H1 (cell line): ENCODE measurements at regions not wholly inside any gene's neighbourhood (a gene's known extent, or its start where the extent isn't known, plus 50 kb on each side); places are given as distances from the start of the nearest gene placed in this dataset.

Source experiments
- CTCF ChIA-PET: fragments of 300-600 bp; sonication (Branson Sonifier 250); formaldehyde crosslinking; loops from one replicate; lab custom pipeline; 2021; ENCODE audit not compliant: partially characterized antibody; lab: Charles Lee
- POLR2A ChIA-PET: fragments of 300-600 bp; sonication (Branson Sonifier 250); formaldehyde crosslinking; loops from one replicate; lab custom pipeline; 2021; ENCODE audit warnings: inconsistent platforms; ENCODE audit not compliant: partially characterized antibody; lab: Charles Lee
- DNase-seq, 2 experiments: peaks; one replicate each; pipeline versions ENCODE4 v3.0.0 to v3.0.0-alpha.2; 2010 to 2022; ENCODE audit warnings: low spot score in 2 of 2, low read depth in 1 of 2, mixed read lengths in 1 of 2
- FAIRE-seq: peaks from 2 replicates; lab custom pipeline; 2011; peaks lifted over from hg19 to GRCh38; lab: Jason Lieb, UNC
- H2AFZ ChIP-seq: 2 replicates; pipeline ENCODE4 v1.8.1; 2012; ENCODE audit warnings: low read length, inconsistent platforms
- H2AK5ac ChIP-seq: 2 replicates; pipeline ENCODE4 v1.6.1; 2013; ENCODE audit warnings: low read depth, low read length
- H2BK120ac ChIP-seq: replicated peaks from 2 replicates; pipeline ENCODE3; 2013; ENCODE audit warnings: low read depth, low read length, inconsistent platforms
- H2BK12ac ChIP-seq: 2 replicates; pipeline ENCODE4 v1.6.1; 2013; ENCODE audit warnings: low read depth, low read length
- H2BK15ac ChIP-seq: 2 replicates; pipeline ENCODE4 v1.6.1; 2013; ENCODE audit warnings: low read length
- H2BK20ac ChIP-seq: 2 replicates; pipeline ENCODE4 v1.6.1; 2013; ENCODE audit warnings: low read length
- H2BK5ac ChIP-seq: 2 replicates; pipeline ENCODE4 v1.6.1; 2013; ENCODE audit warnings: low read depth, low read length
- H3K14ac ChIP-seq: 2 replicates; pipeline ENCODE4 v1.6.1; 2013; ENCODE audit warnings: inconsistent platforms; ENCODE audit not compliant: insufficient read length
- H3K18ac ChIP-seq: 2 replicates; pipeline ENCODE4 v1.6.1; 2013; ENCODE audit warnings: low read length; ENCODE audit errors: extremely low read depth
- H3K23ac ChIP-seq: 2 replicates; pipeline ENCODE4 v1.6.1; 2013; ENCODE audit warnings: inconsistent platforms; ENCODE audit not compliant: insufficient read length
- H3K23me2 ChIP-seq: 2 replicates; pipeline ENCODE4 v1.6.1; 2013; ENCODE audit warnings: low read depth, low read length
- H3K27ac ChIP-seq: 2 replicates; pipeline ENCODE4 v1.6.1; 2011; ENCODE audit warnings: low read depth, low read length, inconsistent platforms
- H3K27me3 ChIP-seq, 4 experiments: replicated peaks in 1 of 4; 1 replicate in 1 of 4; 2 replicates in 3 of 4; pipeline versions ENCODE4 v1.6.1 to v1.8.1; 2011 to 2013; ENCODE audit warnings: low read length in 3 of 4, mild to moderate bottlenecking in 3 of 4, inconsistent platforms in 2 of 4, mixed read lengths in 2 of 4, moderate library complexity in 1 of 4; ENCODE audit not compliant: control insufficient read depth in 3 of 4, insufficient read depth in 3 of 4; ENCODE audit errors: extremely low read depth in 1 of 4
- H3K36me3 ChIP-seq, 4 experiments: 2 replicates each; pipeline versions ENCODE4 v1.6.1 to v1.8.1; 2011 to 2013; ENCODE audit warnings: mild to moderate bottlenecking in 4 of 4, low read length in 3 of 4, moderate library complexity in 2 of 4, control low read depth in 1 of 4, inconsistent platforms in 1 of 4; ENCODE audit not compliant: insufficient read depth in 4 of 4, control insufficient read depth in 2 of 4
- H3K4ac ChIP-seq: replicated peaks from 2 replicates; pipeline ENCODE3; 2013; ENCODE audit warnings: low read length, low read depth, mixed read lengths, inconsistent platforms; ENCODE audit not compliant: insufficient read length
- H3K4me1 ChIP-seq, 4 experiments: replicated peaks in 1 of 4; 1 replicate in 1 of 4; 2 replicates in 3 of 4; pipeline versions ENCODE4 v1.6.1 to v1.8.1; 2011 to 2013; ENCODE audit warnings: low read length in 3 of 4, inconsistent platforms in 2 of 4, mixed read lengths in 1 of 4; ENCODE audit not compliant: insufficient read depth in 4 of 4, control insufficient read depth in 3 of 4
- H3K4me2 ChIP-seq, 2 experiments: 2 replicates each; pipeline versions ENCODE4 v1.6.1 to v1.8.1; 2011 to 2013; ENCODE audit warnings: low read depth in 2 of 2, low read length in 2 of 2, control low read depth in 1 of 2, inconsistent platforms in 1 of 2, mild to moderate bottlenecking in 1 of 2; ENCODE audit not compliant: insufficient read depth in 1 of 2
- H3K4me3 ChIP-seq, 4 experiments: fragments of 200-600, 300-600 bp in 1 of 4; sonication (generic), shearing (Covaris generic), sonication (Bioruptor Twin) in 1 of 4; 2 replicates each; pipeline versions ENCODE4 v1.5.1 to v1.8.1; 2011 to 2016; ENCODE audit warnings: low read length in 4 of 4, low read depth in 3 of 4, control low read depth in 2 of 4, inconsistent platforms in 2 of 4, mild to moderate bottlenecking in 2 of 4, mixed read lengths in 1 of 4, moderate library complexity in 1 of 4; ENCODE audit not compliant: insufficient read depth in 2 of 4; ENCODE audit errors: extremely low read depth in 1 of 4
- H3K56ac ChIP-seq: replicated peaks from 2 replicates; pipeline ENCODE3; 2013; ENCODE audit warnings: low read depth, mild to moderate bottlenecking, mixed read lengths, low read length, inconsistent platforms; ENCODE audit not compliant: insufficient read length
- H3K79me1 ChIP-seq: 2 replicates; pipeline ENCODE4 v1.6.1; 2013; ENCODE audit warnings: low read depth, low read length, control low read depth
- H3K79me2 ChIP-seq, 2 experiments: 2 replicates each; pipeline versions ENCODE4 v1.6.1 to v1.8.1; 2012 to 2013; ENCODE audit warnings: low read length in 2 of 2, mild to moderate bottlenecking in 2 of 2, inconsistent platforms in 1 of 2; ENCODE audit not compliant: insufficient read depth in 2 of 2, control insufficient read depth in 1 of 2
- H3K9ac ChIP-seq, 4 experiments: replicated peaks in 1 of 4; 1 replicate in 1 of 4; 2 replicates in 3 of 4; pipeline versions ENCODE4 v1.6.1 to v1.8.1; 2011 to 2013; ENCODE audit warnings: low read depth in 3 of 4, low read length in 3 of 4, control low read depth in 2 of 4, mild to moderate bottlenecking in 2 of 4, moderate library complexity in 2 of 4, inconsistent platforms in 1 of 4; ENCODE audit errors: extremely low read depth in 1 of 4
- H3K9me3 ChIP-seq, 2 experiments: 2 replicates each; pipeline versions ENCODE4 v1.6.1 to v1.8.1; 2012 to 2013; ENCODE audit warnings: mild to moderate bottlenecking in 2 of 2, moderate library complexity in 2 of 2, control low read depth in 1 of 2, inconsistent platforms in 1 of 2, low read depth in 1 of 2, low read length in 1 of 2, mixed read lengths in 1 of 2; ENCODE audit not compliant: insufficient read depth in 2 of 2
- H4K20me1 ChIP-seq, 2 experiments: replicated peaks in 1 of 2; 2 replicates each; pipeline versions ENCODE3 to v1.8.1; 2011 to 2013; ENCODE audit warnings: inconsistent platforms in 2 of 2, low read length in 2 of 2, mild to moderate bottlenecking in 1 of 2; ENCODE audit not compliant: insufficient read depth in 2 of 2, control insufficient read depth in 1 of 2
- H4K5ac ChIP-seq: 2 replicates; pipeline ENCODE4 v1.6.1; 2013; ENCODE audit warnings: low read length, low read depth, mixed read lengths, inconsistent platforms; ENCODE audit not compliant: insufficient read length
- H4K8ac ChIP-seq: 2 replicates; pipeline ENCODE4 v1.8.0; 2013; ENCODE audit warnings: mild to moderate bottlenecking, moderate library complexity, low read length, inconsistent platforms; ENCODE audit not compliant: insufficient read depth; ENCODE audit errors: extremely low read depth
- H4K91ac ChIP-seq: replicated peaks from 2 replicates; pipeline ENCODE3; 2013; ENCODE audit warnings: low read length, mixed read lengths, inconsistent platforms; ENCODE audit not compliant: insufficient read length
- CTBP2 ChIP-seq: IDR thresholded peaks from 2 replicates; pipeline ENCODE4 v1.7.0; 2011; ENCODE audit warnings: borderline replicate concordance, mild to moderate bottlenecking, moderate library complexity, mixed read lengths, low read length; ENCODE audit not compliant: insufficient read depth, insufficient read length
- EP300 ChIP-seq, 2 experiments: IDR thresholded peaks; 1 replicate in 1 of 2; 2 replicates in 1 of 2; pipeline ENCODE4 v1.6.1; 2011 to 2012; ENCODE audit warnings: low read depth in 2 of 2, low read length in 2 of 2, mild to moderate bottlenecking in 2 of 2, borderline replicate concordance in 1 of 2, inconsistent platforms in 1 of 2, moderate library complexity in 1 of 2
- EZH2 ChIP-seq: fragments of 200-600 bp; sonication (generic); IDR thresholded peaks from 2 replicates; pipeline ENCODE4 v1.7.1; 2012; ENCODE audit warnings: low read depth, mild to moderate bottlenecking, moderate library complexity, low read length, inconsistent platforms; ENCODE audit not compliant: severe bottlenecking
- GTF2F1 ChIP-seq: IDR thresholded peaks from 2 replicates; pipeline ENCODE4 v1.6.1; 2012; ENCODE audit warnings: low read depth, low read length, improper control_type of control experiment, borderline replicate concordance
- JUND ChIP-seq: IDR thresholded peaks from 2 replicates; pipeline ENCODE4 v1.6.1; 2011; ENCODE audit warnings: mild to moderate bottlenecking, improper control_type of control experiment, low read length
- KDM1A ChIP-seq: fragments of 200-600, 300-600 bp; sonication (generic); IDR thresholded peaks from 2 replicates; pipeline ENCODE4 v1.7.1; 2016; ENCODE audit warnings: mild to moderate bottlenecking, low read length, borderline replicate concordance
- NRF1 ChIP-seq: IDR thresholded peaks from 2 replicates; pipeline ENCODE4 v1.6.1; 2011; ENCODE audit warnings: mild to moderate bottlenecking, low read depth, low read length, improper control_type of control experiment
- POLR2A ChIP-seq, 2 experiments: IDR thresholded peaks; 1 replicate in 1 of 2; 2 replicates in 1 of 2; pipeline ENCODE4 v1.6.1; 2011; ENCODE audit warnings: low read depth in 2 of 2, low read length in 2 of 2, mild to moderate bottlenecking in 2 of 2; ENCODE audit errors: control extremely low read depth in 1 of 2
- POLR2AphosphoS5 ChIP-seq: IDR thresholded peaks from 2 replicates; pipeline ENCODE4 v1.6.1; 2011; ENCODE audit warnings: low read depth, low read length
- RBBP5 ChIP-seq: IDR thresholded peaks from 2 replicates; pipeline ENCODE4 v1.7.1; 2012; ENCODE audit warnings: low read depth, mild to moderate bottlenecking, inconsistent platforms, low read length, moderate library complexity, borderline replicate concordance
- RNF2 ChIP-seq: fragments of 200-900, 300-1000 bp; sonication (generic); IDR thresholded peaks from 2 replicates; pipeline ENCODE4 v1.7.1; 2016; ENCODE audit warnings: borderline replicate concordance, low read depth, mild to moderate bottlenecking, antibody characterized with exemption, low read length; ENCODE audit not compliant: poor library complexity, severe bottlenecking; ENCODE audit errors: missing control alignments
- SP1 ChIP-seq: IDR thresholded peaks from 2 replicates; pipeline ENCODE4 v1.6.1; 2011; ENCODE audit warnings: low read depth, low read length
- TAF7 ChIP-seq: optimal IDR thresholded peaks from 2 replicates; pipeline ENCODE3; 2011; ENCODE audit warnings: low read depth, mild to moderate bottlenecking, inconsistent platforms, low read length, moderate library complexity, borderline replicate concordance
- TBP ChIP-seq: IDR thresholded peaks from 2 replicates; pipeline ENCODE4 v1.6.1; 2011; ENCODE audit warnings: low read depth, low read length, improper control_type of control experiment
- WGBS, 2 experiments: shearing (Covaris generic) in 1 of 2; methylation state at CpG; one replicate each; pipeline versions ENCODE4 v1.1.6 to v1.1.7; 2013 to 2015; ENCODE audit warnings: low lambda C conversion rate in 2 of 2, mixed read lengths in 2 of 2, inconsistent platforms in 1 of 2, low coverage in 1 of 2, missing lambda C conversion rate in 1 of 2; ENCODE audit not compliant: insufficient replicate concordance in 2 of 2, insufficient coverage in 1 of 2, insufficient read length in 1 of 2; ENCODE audit errors: extremely low coverage in 1 of 2, missing lambda C conversion rate in 1 of 2; 5-methylcytosine and 5-hydroxymethylcytosine counted together

GRCh38 chr1:228957535-228957934 lies 222.3 kb downstream of the RHOU start:
- no peak overlapping the region for H4K8ac ChIP-seq
- no peak overlapping the region for H2BK15ac ChIP-seq
- peaks cover 0 to 4% of the 10 kb centered on the region in 2 experiments; a peak in 1 of 4 replicates for H3K9me3 ChIP-seq
- no peak overlapping the region for H2BK20ac ChIP-seq
- H2AK5ac ChIP-seq: no peak overlapping the region
- H3K4me3 ChIP-seq: no peak overlapping the region
- no peaks in the 10 kb centered on the region for H3K79me1 ChIP-seq
- H4K5ac ChIP-seq: no peak overlapping the region
- no peaks in the 10 kb centered on the region for H4K20me1 ChIP-seq
- H2BK5ac ChIP-seq: no peak overlapping the region
- no peak overlapping the region for H3K9ac ChIP-seq
- CTCF ChIA-PET: interaction anchor here (1.1 kb wide), 1 partner anchor 19 kb away, joined by 3 read pairs; no protein-coding TSS in a partner anchor
- H3K4ac ChIP-seq: no peak overlapping the region
- DNase-seq (no peak), FAIRE-seq (no peak)
- no peak overlapping the region for H2BK120ac ChIP-seq
- POLR2A ChIA-PET: no interaction called here
- H3K4me1 ChIP-seq: peaks cover 0 to 3% (median 0%) of the 10 kb centered on the region in 4 experiments; a peak in 1 of 7 replicates
- no peak overlapping the region for H3K14ac ChIP-seq
- H3K56ac ChIP-seq: no peak overlapping the region
- H3K23me2 ChIP-seq: no peaks in the 10 kb centered on the region
- no peak overlapping the region for H3K4me2 ChIP-seq
- no peak overlapping the region for H4K91ac ChIP-seq
- H3K18ac ChIP-seq: no peak overlapping the region
- no peaks in the 10 kb centered on the region for H3K36me3 ChIP-seq
- no peak overlapping the region for H3K27ac ChIP-seq
- H3K27me3 ChIP-seq: no peaks in the 10 kb centered on the region
- H3K79me2 ChIP-seq: no peaks in the 10 kb centered on the region
- no peak overlapping the region for H3K23ac ChIP-seq
- H2BK12ac ChIP-seq: no peak overlapping the region
- TF ChIP-seq RBBP5 (no peak), POLR2A (IDR thresholded peaks at IDR 0.05; ENCODE audit: control extremely low read depth in 1 of 2, low read depth in 2 of 2, low read length in 2 of 2) (no peak), TAF7 (no peak), JUND (no peak), EP300 (IDR thresholded peaks at IDR 0.05; ENCODE audit: borderline replicate concordance in 1 of 2, low read depth in 2 of 2, low read length in 2 of 2) (no peak), NRF1 (no peak), CTBP2 (no peak), EZH2 (no peak), KDM1A (no peak), GTF2F1 (no peak), POLR2AphosphoS5 (no peak), SP1 (no peak), TBP (no peak), RNF2 (no peak)
- WGBS, 2 experiments: 95% methylated on average over 6 of the region's 6 CpGs; no CpG with 5 or more reads in 1 of the 2 experiments
- no peak overlapping the region for H2AFZ ChIP-seq
